HG03175 (cell line): ENCODE measurements at regions not wholly inside any gene's neighbourhood (a gene's known extent, or its start where the extent isn't known, plus 50 kb on each side); places are given as distances from the start of the nearest gene placed in this dataset.

Source experiments
- ATAC-seq: cut with Tn5 transposase; IDR thresholded peaks from one replicate; pipeline ENCODE4 v1.9.1; 2021; ENCODE audit warnings: mild to moderate bottlenecking, moderate library complexity; ENCODE audit not compliant: unreplicated experiment

- no peak for ATAC-seq
These were observed 1244.8 kb upstream of the SORCS1 start for GRCh38 chr10:108409306-108409705.

GRCh38 chr10:108404155-108404554 lies 1239.6 kb upstream of the SORCS1 start:
- ATAC-seq = no peak

- no peak for ATAC-seq
These were observed 1235.0 kb upstream of the SORCS1 start for GRCh38 chr10:108399465-108399864.

- ATAC-seq = no peak
These were observed 1228.6 kb upstream of the SORCS1 start for GRCh38 chr10:108393089-108393488.

GRCh38 chr10:108392286-108392685 lies 1227.8 kb upstream of the SORCS1 start:
- ATAC-seq = no peak

GRCh38 chr10:108388706-108389105 lies 1224.2 kb upstream of the SORCS1 start:
- no peak for ATAC-seq

- no peak for ATAC-seq
These were observed 1221.5 kb upstream of the SORCS1 start for GRCh38 chr10:108385963-108386362.

- ATAC-seq = no peak
These were observed 1219.9 kb upstream of the SORCS1 start for GRCh38 chr10:108384378-108384777.

GRCh38 chr10:108378779-108379178 lies 1214.3 kb upstream of the SORCS1 start:
- no peak for ATAC-seq

GRCh38 chr10:108375691-108376090 lies 1211.2 kb upstream of the SORCS1 start:
- no peak for ATAC-seq

- no peak for ATAC-seq
These were observed 1210.5 kb upstream of the SORCS1 start for GRCh38 chr10:108374991-108375390.

GRCh38 chr10:108365541-108365940 lies 1201.0 kb upstream of the SORCS1 start:
- no peak for ATAC-seq

- no peak for ATAC-seq
These were observed 1199.1 kb upstream of the SORCS1 start for GRCh38 chr10:108363576-108363975.

- ATAC-seq = no peak
These were observed 1198.5 kb upstream of the SORCS1 start for GRCh38 chr10:108362961-108363360.

GRCh38 chr10:108362296-108362695 lies 1197.8 kb upstream of the SORCS1 start:
- no peak for ATAC-seq

GRCh38 chr10:108360187-108360586 lies 1195.7 kb upstream of the SORCS1 start:
- no peak for ATAC-seq

GRCh38 chr10:108358912-108359311 lies 1194.4 kb upstream of the SORCS1 start:
- peak; percentile 75 for ATAC-seq

GRCh38 chr10:108352771-108353170 lies 1188.3 kb upstream of the SORCS1 start:
- ATAC-seq = no peak

- ATAC-seq = no peak
These were observed 1183.7 kb upstream of the SORCS1 start for GRCh38 chr10:108348215-108348614.

- no peak for ATAC-seq
These were observed 1181.6 kb upstream of the SORCS1 start for GRCh38 chr10:108346066-108346465.

GRCh38 chr10:108338146-108338545 lies 1173.6 kb upstream of the SORCS1 start:
- no peak for ATAC-seq

- ATAC-seq = no peak
These were observed 1172.3 kb upstream of the SORCS1 start for GRCh38 chr10:108336836-108337235.

GRCh38 chr10:108327706-108328105 lies 1163.2 kb upstream of the SORCS1 start:
- no peak for ATAC-seq
